ENCODE measurements at regions not wholly inside any gene's neighbourhood (a gene's known extent, or its start where the extent isn't known, plus 50 kb on each side); places are given as distances from the start of the nearest gene placed in this dataset.
A peak's percentile ranks its signal among the peaks of the same experiment; 100 is the strongest.

GRCh38 chr20:60516442-60516841, 558.2 kb downstream of the CDH26 start:
- Histone ChIP-seq H2AK9ac (replicated peaks; ENCODE audit: low read depth, low read length, poor library complexity) (no peak overlapping the region), H4K20me1 (ENCODE audit: insufficient read depth, low read length) (no peaks in the 10 kb centered on the region), H3K56ac (ENCODE audit: extremely low read depth, insufficient read depth, low read length) (no peak overlapping the region), H3K4me3 (ENCODE audit: insufficient read depth, low read depth, low read length) (no peak overlapping the region), H2BK20ac (ENCODE audit: low read depth, low read length) (no peak overlapping the region), H2AFZ (replicated peaks; ENCODE audit: low read length, poor library complexity) (no peak overlapping the region), H3K27me3 (ENCODE audit: control insufficient read depth, insufficient read depth, low read length) (no peaks in the 10 kb centered on the region), H4K91ac (ENCODE audit: insufficient read depth, low read depth, low read length) (no peak overlapping the region), H3K9ac (ENCODE audit: low read depth, low read length) (no peak overlapping the region), H2BK120ac (ENCODE audit: low read depth, low read length) (no peak overlapping the region), H3K14ac (replicated peaks; ENCODE audit: low read depth, low read length) (no peak overlapping the region), H2BK15ac (ENCODE audit: low read depth, low read length) (no peak overlapping the region), H3K36me3 (ENCODE audit: control insufficient read depth, insufficient read depth, low read length) (no peaks in the 10 kb centered on the region), H3K9me3 (ENCODE audit: control insufficient read depth, insufficient read depth, low read length) (no peaks in the 10 kb centered on the region), H3K18ac (ENCODE audit: low read depth, low read length) (no peak overlapping the region), H4K5ac (ENCODE audit: low read depth, low read length) (no peak overlapping the region), H3K9me1 (ENCODE audit: insufficient read depth, low read length) (no peaks in the 10 kb centered on the region), H3K27ac (ENCODE audit: insufficient read depth, low read length) (no peak overlapping the region), H4K8ac (ENCODE audit: low read depth in 2 of 2, low read length in 2 of 2) (no peak overlapping the region), H2AK5ac (ENCODE audit: low read depth, low read length) (no peak overlapping the region), H3K79me1 (ENCODE audit: low read depth in 1 of 2, low read length in 2 of 2) (no peaks in the 10 kb centered on the region), H2BK5ac (ENCODE audit: low read depth, low read length, poor library complexity, severe bottlenecking) (no peak overlapping the region), H3K4me1 (ENCODE audit: control insufficient read depth, insufficient read depth, low read length) (peaks cover 5% of the 10 kb centered on the region; the same call in 1 of the 2 replicates), H3K4me2 (ENCODE audit: low read depth, low read length) (no peak overlapping the region), H3K4ac (ENCODE audit: low read depth, low read length) (no peak overlapping the region), H3K23ac (ENCODE audit: low read depth, low read length) (no peak overlapping the region)
- ATAC-seq (ENCODE audit: low read depth) (no peak), DNase-seq (no peak)
- intact Hi-C loops (cut with micrococcal nuclease), result no loop called here
- dilution Hi-C loops (cut with HindIII; ENCODE audit: low sequenced_read_pairs, unreplicated experiment), result no loop called here
- BruUV-seq (replicated peaks), result no TSS peak
- ChIA-PET POLR2A (ENCODE audit: unreplicated experiment) (no interaction called here), CTCF (no interaction called here)
- TF ChIP-seq SMC3 (IDR thresholded peaks at IDR 0.05; ENCODE audit: low read depth, low read length), result no peak
- peak; percentile 97 for TF ChIP-seq MAFK (IDR thresholded peaks at IDR 0.05; ENCODE audit: low read depth, low read length)
- in situ Hi-C loops (cut with MboI; ENCODE audit: low sequenced_read_pairs), result no loop called here
- no CpG with 5 or more reads among the region's 2 CpGs for WGBS, 2 experiments (ENCODE audit: extremely low coverage in 2 of 2, insufficient read length in 1 of 2)
